Hematopoietic multipotent progenitor cell (in vitro differentiated cells): ENCODE measurements at regions not wholly inside any gene's neighbourhood (a gene's known extent, or its start where the extent isn't known, plus 50 kb on each side); places are given as distances from the start of the nearest gene placed in this dataset.
"Not testable (repeated sequence)": the region's sequence is repeated elsewhere in the genome, so short reads cannot be mapped to it uniquely, and the experiment has no call there.

Experiments
- DNase-seq, 3 donors: peaks; one replicate each; pipeline ENCODE4 v3.0.0-alpha.2; 2011 to 2015; ENCODE audit warnings: low read depth in 2 of 3, low spot score in 2 of 3

DNA sequence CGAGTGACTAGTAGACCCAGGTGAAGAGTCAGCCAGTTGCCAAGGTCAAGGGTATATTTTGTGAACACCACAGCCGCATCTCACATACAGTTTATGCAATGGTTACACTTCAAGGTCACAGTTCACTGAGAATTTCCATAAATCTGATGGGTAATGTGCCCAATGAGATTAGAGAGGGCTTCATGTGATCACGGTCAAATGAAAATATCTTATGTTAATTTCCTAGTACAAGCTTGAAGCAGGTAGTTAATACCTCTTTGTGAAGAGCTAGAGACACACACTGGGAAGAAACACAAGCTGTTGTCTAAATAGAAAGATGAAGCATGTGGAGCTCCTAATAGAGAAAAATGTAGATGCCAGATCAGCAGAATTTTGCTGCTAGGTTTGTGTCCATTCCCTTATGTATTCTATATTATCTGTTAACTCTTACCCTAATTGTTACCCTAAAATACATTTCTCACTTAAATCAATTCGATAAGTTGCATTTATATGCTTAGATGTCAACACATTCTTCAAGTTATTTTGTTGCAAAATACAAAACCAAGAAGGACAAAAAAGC is 136.0 kb downstream of the NR2F2 start:
- DNase-seq = no peak

GRCh38 chr15:96468036-96468435 is 137.5 kb downstream of the NR2F2 start:
- no peak for DNase-seq

GRCh38 chr15:96470681-96471310 is 140.3 kb downstream of the NR2F2 start:
- DNase-seq = no peak

GRCh38 chr15:96472681-96473080 is 142.2 kb downstream of the NR2F2 start:
- no peak for DNase-seq

DNA sequence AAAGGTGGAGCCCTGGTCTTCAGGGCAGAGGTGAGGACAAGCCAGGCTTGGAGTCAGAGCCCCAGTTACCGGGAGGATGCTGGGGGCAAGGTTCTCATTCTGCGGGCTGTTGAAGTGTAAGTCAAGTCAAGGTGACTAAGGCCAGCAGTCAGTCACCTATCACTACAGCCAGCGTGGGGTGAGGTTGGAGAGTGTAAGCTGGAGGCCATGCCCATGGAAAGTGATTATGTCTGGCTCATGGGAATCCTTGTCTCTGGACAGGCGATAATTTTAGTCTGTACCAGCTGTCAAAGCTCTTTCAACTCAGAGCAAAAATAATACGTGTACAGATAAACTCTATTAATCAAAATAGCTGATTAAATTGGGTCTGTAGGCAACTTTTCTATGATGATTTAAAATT is 143.1 kb downstream of the NR2F2 start:
- no peak for DNase-seq

DNA sequence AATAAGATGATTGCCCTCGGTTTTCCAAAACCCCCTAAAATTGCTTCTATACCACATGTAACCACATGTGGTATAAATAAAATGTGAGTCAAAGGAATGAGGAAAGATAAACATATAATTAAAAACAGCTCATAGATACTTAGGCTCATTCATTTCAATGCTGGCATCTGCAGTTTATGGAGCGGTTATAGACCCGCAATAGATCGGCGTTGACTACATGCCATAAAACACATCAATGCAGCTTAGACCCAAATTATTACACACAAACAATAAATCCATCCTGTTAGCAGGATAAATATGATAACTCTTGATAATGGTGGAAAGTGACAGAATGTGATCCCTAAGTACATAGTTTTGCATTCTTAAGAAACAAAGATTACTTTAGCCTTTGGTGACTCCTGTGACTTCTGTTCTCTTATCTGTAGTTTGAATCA is 143.7 kb downstream of the NR2F2 start:
- DNase-seq = no peak

GRCh38 chr15:96477227-96477626 is 146.7 kb downstream of the NR2F2 start:
- no peak for DNase-seq

- DNase-seq = not testable (repeated sequence)
Observed at GRCh38 chr15:96484412-96484811, 153.9 kb downstream of the NR2F2 start.

DNA sequence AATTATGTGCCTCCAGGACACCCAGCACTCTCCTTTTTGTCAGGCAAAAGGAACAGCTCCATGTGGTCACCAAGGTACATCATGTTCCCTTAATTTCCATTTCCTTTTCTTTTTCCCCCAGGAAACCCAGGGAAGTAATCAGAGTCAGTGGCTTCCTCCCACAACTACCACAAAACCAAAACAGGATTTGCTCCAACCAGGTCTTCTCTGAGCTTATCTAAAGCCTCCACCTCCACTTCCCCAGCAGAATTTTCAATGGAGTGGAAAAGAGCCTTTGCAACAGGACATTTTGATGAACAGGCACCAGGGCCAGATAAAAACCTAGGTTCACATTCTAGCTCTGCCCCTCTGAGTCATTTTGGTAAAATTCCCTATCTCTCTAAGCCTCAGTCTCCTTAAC is 154.3 kb downstream of the NR2F2 start:
- DNase-seq = no peak

DNA sequence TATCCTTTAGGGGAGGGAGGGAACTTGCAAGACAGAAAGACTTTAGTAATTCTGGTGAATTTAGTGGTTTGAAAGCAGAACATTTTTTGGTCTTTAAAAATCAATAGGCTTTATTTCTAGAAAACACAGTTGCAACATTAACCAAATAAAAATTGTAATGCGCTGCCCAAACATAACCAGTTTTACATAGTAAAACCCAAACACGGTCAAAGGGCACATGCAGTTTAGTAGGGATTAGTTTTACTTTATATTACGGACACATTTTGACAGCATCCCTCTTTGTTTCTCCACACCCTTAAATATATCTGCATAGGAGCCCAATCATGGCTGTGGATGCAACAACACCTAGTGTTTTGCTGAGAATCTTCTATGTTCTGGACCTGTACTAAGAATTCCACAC is 156.7 kb downstream of the NR2F2 start:
- DNase-seq = no peak

DNA sequence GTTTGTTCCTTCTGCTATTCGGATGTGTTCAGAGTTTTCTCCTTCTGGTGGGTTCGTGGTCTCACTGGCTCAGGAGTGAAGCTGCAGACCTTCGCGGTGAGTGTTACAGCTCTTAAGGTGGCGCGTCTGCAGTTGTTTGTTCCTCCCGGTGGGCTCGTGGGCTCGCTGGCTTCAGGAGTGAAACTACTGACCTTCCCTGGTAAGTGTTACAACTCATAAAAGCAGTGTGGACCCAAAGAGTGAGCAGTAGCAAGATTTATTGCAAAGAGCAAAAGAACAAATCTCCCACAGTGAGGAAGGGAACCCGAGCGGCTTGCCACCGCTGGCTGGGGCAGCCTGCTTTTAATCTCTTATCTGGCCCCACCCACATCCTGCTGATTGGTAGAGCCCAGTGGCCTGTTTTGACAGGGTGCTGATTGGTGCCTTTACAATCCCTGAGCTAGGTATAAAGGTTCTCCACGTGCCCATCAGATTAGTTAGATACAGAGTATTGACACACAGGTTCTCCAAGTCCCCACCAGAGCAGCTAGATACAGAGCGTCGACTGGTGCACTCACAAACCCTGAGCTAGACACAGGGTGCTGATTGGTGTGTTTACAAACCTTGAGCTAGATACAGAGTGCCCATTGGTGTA is 160.7 kb downstream of the NR2F2 start:
- not testable (repeated sequence) for DNase-seq

GRCh38 chr15:96491700-96492644 is 161.5 kb downstream of the NR2F2 start:
- DNase-seq = not testable (repeated sequence)

- DNase-seq = peak in 2 of 3 donors; percentile 1 to 9
Observed at GRCh38 chr15:96494505-96494904, 164.0 kb downstream of the NR2F2 start.

- no peak for DNase-seq
Observed at GRCh38 chr15:96495386-96495785, 164.9 kb downstream of the NR2F2 start.

GRCh38 chr15:96497951-96498350 is 167.5 kb downstream of the NR2F2 start:
- no peak for DNase-seq

- DNase-seq = no peak
Observed at GRCh38 chr15:96500508-96500907, 170.0 kb downstream of the NR2F2 start.

DNA sequence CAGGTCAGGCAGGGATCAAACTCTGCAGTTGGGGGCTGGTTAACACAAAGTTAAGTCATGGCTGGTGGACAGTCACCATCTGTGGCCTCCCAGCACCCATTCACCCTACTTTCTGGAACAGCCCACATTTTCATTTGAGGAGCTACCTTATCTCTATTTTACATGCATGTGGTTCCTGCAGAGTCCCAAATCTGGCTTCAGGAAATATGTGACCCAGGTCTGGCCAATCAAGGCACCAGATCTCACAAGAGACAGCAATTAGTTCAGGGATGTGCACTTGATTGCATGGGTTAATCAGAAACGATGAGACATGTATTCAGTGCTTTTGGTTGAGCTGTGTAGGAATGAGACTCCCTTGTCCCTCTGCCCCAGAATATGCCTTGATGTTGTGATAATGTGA is 170.9 kb downstream of the NR2F2 start:
- DNase-seq = no peak

DNA sequence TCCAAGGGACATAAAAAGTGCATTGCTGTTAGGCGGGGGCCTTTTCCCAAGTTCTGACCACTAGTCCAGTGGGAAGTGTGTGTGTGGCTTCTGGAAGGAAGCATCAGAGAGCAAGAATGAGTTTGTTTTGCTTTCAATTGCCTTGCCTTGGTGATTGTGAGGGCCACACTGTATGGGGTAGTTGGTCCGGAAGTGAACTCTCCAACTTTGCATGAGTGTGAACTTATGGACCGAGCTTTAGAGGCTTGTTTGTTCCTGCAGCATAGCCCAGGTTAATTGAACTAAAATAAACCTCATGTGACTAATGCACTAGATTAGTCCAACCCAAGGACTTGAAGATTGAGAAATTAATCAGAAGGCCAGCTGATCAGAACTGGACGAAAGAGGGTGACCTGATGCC is 171.7 kb downstream of the NR2F2 start:
- no peak for DNase-seq

DNA sequence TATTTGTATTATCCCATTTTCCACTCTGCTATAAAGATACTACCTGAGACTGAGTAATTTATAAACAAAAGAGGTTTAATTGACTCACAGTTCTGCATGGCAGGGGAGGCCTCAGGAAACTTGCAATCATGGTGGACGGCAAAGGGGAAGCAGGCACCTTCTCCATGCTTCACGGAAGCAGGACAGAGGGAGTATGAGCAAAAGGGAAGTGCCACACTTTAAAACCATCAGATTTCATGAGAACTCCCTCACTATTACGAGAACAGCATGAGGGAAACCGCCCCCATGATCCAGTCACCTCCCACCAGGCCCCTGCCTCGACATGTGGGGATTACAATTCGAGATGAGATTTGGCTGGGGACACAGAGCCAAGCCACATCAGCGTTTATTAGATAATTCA is 172.8 kb downstream of the NR2F2 start:
- DNase-seq = no peak

DNA sequence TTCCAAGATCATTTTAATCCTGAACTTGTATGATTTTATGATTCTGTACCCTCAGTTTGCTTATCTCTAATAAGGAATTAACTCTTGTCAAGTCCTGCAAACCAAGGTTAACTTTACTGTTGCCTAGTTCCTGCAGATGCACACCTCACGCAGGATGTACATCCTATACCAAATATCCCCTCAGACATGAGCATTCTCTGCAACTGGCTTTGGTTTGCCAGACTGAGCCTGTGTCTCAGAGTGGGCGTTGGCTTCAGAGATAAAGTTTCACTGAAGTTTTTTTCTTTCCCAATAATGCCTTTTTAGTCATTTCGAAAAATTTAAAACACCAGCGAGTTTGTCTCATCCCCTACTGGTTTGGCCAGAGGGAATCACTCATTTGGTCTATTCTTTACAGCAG is 173.9 kb downstream of the NR2F2 start:
- DNase-seq = no peak

GRCh38 chr15:96505014-96505413 is 174.5 kb downstream of the NR2F2 start:
- DNase-seq = no peak
